ENCODE measurements at regions not wholly inside any gene's neighbourhood (a gene's known extent, or its start where the extent isn't known, plus 50 kb on each side); places are given as distances from the start of the nearest gene placed in this dataset.
"Not testable (repeated sequence)": the region's sequence is repeated elsewhere in the genome, so short reads cannot be mapped to it uniquely, and the experiment has no call there.

- DNase-seq (ENCODE audit: low spot score); H3K27me3 ChIP-seq (ENCODE audit: control insufficient read depth in 1 of 2, insufficient read depth in 2 of 2, low read length in 2 of 2); H3K9me3 ChIP-seq (ENCODE audit: low read length); H3K4me3 ChIP-seq (replicated peaks in 1 of 3; ENCODE audit: insufficient read depth in 1 of 3, low read depth in 2 of 3, low read length in 3 of 3); H3K27ac ChIP-seq (ENCODE audit: extremely low read length, insufficient read depth, low read length); BruUV-seq (replicated peaks); in situ Hi-C loops (cut with HindIII; ENCODE audit: extremely low pct_ligation_motif_present, low pct_unique_long_range_greater_than_20kb); H3K36me3 ChIP-seq (replicated peaks in 1 of 2; ENCODE audit: control insufficient read depth in 1 of 2, insufficient read depth in 2 of 2, low read length in 2 of 2); H3K79me2 ChIP-seq (ENCODE audit: insufficient read depth, low read length); intact Hi-C loops (cut with micrococcal nuclease; ENCODE audit: unreplicated experiment); H2AFZ ChIP-seq (ENCODE audit: low read length); POLR2A ChIA-PET; H3K4me1 ChIP-seq (ENCODE audit: insufficient read depth, low read length); H3K4me2 ChIP-seq (ENCODE audit: low read depth, low read length); CTCF ChIA-PET (ENCODE audit: low intra/inter-chr PET ratio, low total read pairs); FAIRE-seq; H4K20me1 ChIP-seq (ENCODE audit: insufficient read depth, low read length); H3K9ac ChIP-seq (ENCODE audit: insufficient read depth, low read depth, low read length): not testable (repeated sequence)
- ATAC-seq = peak; percentile 62
- WGBS (ENCODE audit: low lambda C conversion rate) = 81% methylated on average over 3 of the region's 8 CpGs
Observed at GRCh38 chr1:206404309-206405027, 65.8 kb upstream of the IKBKE start.

DNA sequence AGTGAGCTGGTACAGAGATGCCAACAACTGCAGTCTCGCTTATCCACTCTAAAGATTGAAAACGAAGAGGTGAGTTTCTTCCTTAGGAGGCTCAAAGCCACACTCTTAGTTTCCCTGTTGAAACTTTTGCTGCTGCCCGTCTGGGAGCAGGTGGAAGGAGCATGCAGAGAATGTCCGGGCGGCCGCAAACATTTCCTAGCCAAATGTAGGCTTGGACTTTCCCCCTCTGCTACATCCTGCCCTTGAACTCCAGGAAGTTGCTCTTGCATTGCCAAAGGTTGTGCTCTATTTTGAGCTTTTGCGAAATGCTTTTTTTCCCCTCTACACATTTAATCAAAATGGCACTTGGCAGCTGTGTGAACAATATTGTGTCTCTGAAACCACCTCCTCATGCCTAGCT, 65.0 kb upstream of the IKBKE start:
- intact Hi-C loops (cut with micrococcal nuclease; ENCODE audit: unreplicated experiment); DNase-seq (ENCODE audit: low spot score); H3K4me3 ChIP-seq (replicated peaks in 1 of 3; ENCODE audit: insufficient read depth in 1 of 3, low read depth in 2 of 3, low read length in 3 of 3); H3K9me3 ChIP-seq (ENCODE audit: low read length); BruUV-seq (replicated peaks); H3K9ac ChIP-seq (ENCODE audit: insufficient read depth, low read depth, low read length); CTCF ChIA-PET (ENCODE audit: low intra/inter-chr PET ratio, low total read pairs); H2AFZ ChIP-seq (ENCODE audit: low read length); H3K27ac ChIP-seq (ENCODE audit: extremely low read length, insufficient read depth, low read length); H3K79me2 ChIP-seq (ENCODE audit: insufficient read depth, low read length); POLR2A ChIA-PET; H3K4me1 ChIP-seq (ENCODE audit: insufficient read depth, low read length); H3K27me3 ChIP-seq (ENCODE audit: control insufficient read depth in 1 of 2, insufficient read depth in 2 of 2, low read length in 2 of 2); H3K36me3 ChIP-seq (replicated peaks in 1 of 2; ENCODE audit: control insufficient read depth in 1 of 2, insufficient read depth in 2 of 2, low read length in 2 of 2); in situ Hi-C loops (cut with HindIII; ENCODE audit: extremely low pct_ligation_motif_present, low pct_unique_long_range_greater_than_20kb); H3K4me2 ChIP-seq (ENCODE audit: low read depth, low read length); H4K20me1 ChIP-seq (ENCODE audit: insufficient read depth, low read length): not testable (repeated sequence)
- WGBS (ENCODE audit: low lambda C conversion rate) = no CpG with 5 or more reads among the region's 7 CpGs
- ATAC-seq = peak; percentile 88
- FAIRE-seq = peak; percentile 75

DNA sequence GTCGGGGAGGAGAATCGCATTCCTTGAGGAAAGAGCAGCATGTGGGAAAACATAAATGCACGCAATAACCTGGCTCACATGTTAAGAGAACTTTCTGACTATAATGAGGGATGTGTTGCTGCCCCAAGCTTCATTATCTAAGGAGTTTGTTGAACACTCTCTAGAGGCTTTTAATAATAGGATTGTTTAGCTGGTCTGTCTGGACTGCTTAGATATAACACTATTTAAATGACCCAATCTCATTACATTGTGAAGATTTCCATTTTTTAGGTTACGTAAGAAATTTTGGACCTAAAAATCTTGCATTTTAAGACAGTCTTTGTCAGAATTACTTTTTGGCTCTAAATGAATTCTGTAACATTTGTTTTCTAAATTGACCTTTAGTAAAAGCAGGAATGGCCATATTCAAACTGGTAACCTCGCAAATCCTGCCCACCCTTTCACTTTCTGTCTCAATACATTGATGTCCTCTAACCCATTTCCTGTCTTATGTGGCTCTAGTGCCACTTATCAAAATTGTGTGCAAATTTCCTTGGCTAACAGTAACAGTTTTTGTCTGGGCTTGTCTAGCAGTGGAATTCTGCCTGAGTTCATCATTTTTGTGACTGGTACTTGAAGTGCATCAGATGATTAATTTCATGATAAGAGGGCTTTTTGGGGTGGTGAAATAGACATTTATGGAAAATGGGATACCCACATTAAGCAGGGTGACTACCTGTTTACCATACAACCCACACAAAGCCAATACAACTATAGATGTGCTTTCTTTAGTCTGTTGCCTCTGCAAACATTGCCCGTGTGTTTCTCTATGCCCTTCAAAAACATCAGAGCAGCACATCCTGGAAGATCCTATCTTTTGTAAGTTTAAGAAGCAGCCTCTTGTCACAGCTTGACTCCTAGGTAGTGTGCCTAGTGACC, 61.6 kb upstream of the IKBKE start:
- H3K4me1 ChIP-seq (ENCODE audit: insufficient read depth, low read length); in situ Hi-C loops (cut with HindIII; ENCODE audit: extremely low pct_ligation_motif_present, low pct_unique_long_range_greater_than_20kb); BruUV-seq (replicated peaks); CTCF ChIA-PET (ENCODE audit: low intra/inter-chr PET ratio, low total read pairs); H2AFZ ChIP-seq (ENCODE audit: low read length); H3K27ac ChIP-seq (ENCODE audit: extremely low read length, insufficient read depth, low read length); FAIRE-seq; H4K20me1 ChIP-seq (ENCODE audit: insufficient read depth, low read length); H3K9me3 ChIP-seq (ENCODE audit: low read length); ATAC-seq; H3K36me3 ChIP-seq (replicated peaks in 1 of 2; ENCODE audit: control insufficient read depth in 1 of 2, insufficient read depth in 2 of 2, low read length in 2 of 2); POLR2A ChIA-PET; H3K4me2 ChIP-seq (ENCODE audit: low read depth, low read length); intact Hi-C loops (cut with micrococcal nuclease; ENCODE audit: unreplicated experiment); H3K27me3 ChIP-seq (ENCODE audit: control insufficient read depth in 1 of 2, insufficient read depth in 2 of 2, low read length in 2 of 2); DNase-seq (ENCODE audit: low spot score); H3K9ac ChIP-seq (ENCODE audit: insufficient read depth, low read depth, low read length); H3K79me2 ChIP-seq (ENCODE audit: insufficient read depth, low read length); H3K4me3 ChIP-seq (replicated peaks in 1 of 3; ENCODE audit: insufficient read depth in 1 of 3, low read depth in 2 of 3, low read length in 3 of 3): not testable (repeated sequence)
- WGBS (ENCODE audit: low lambda C conversion rate) = 96% methylated on average over 2 of the region's 6 CpGs

Data from HepG2 (cell line).